ENCODE measurements at regions not wholly inside any gene's neighbourhood (a gene's known extent, or its start where the extent isn't known, plus 50 kb on each side); places are given as distances from the start of the nearest gene placed in this dataset.

DNA sequence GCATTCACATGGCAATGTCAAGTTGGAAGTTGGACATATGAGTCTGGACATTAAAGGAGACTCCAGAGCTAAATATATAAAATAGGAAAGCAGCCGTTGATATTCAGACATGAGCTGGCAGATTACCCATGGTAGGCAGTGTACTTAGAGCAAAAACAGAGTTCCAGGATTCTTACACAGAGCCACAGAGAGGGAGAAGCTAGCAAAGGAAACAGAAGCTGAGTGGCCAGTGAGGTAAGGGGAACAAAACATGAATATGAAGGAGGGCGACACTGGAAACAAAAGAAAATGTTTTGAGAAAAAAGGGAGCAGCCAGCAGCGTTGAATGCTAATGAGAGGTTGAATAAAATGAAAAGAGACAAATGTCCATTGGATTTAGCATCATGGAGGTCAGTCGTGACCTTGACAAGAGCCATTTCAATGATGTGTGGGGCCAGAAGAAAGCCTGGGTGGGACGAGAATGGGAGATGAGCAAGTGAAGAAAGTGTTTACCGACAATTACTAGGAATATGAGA lies 198.4 kb downstream of the POU4F1 start:
- no peak overlapping the region for H3K27ac ChIP-seq
- DNase-seq (ENCODE audit: low spot score) = no peak
- TF ChIP-seq, protein P1, sequence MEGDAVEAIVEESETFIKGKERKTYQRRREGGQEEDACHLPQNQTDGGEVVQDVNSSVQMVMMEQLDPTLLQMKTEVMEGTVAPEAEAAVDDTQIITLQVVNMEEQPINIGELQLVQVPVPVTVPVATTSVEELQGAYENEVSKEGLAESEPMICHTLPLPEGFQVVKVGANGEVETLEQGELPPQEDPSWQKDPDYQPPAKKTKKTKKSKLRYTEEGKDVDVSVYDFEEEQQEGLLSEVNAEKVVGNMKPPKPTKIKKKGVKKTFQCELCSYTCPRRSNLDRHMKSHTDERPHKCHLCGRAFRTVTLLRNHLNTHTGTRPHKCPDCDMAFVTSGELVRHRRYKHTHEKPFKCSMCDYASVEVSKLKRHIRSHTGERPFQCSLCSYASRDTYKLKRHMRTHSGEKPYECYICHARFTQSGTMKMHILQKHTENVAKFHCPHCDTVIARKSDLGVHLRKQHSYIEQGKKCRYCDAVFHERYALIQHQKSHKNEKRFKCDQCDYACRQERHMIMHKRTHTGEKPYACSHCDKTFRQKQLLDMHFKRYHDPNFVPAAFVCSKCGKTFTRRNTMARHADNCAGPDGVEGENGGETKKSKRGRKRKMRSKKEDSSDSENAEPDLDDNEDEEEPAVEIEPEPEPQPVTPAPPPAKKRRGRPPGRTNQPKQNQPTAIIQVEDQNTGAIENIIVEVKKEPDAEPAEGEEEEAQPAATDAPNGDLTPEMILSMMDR (IDR thresholded peaks at IDR 0.05) = no peak
- no peak overlapping the region for H3K4me3 ChIP-seq

DNA sequence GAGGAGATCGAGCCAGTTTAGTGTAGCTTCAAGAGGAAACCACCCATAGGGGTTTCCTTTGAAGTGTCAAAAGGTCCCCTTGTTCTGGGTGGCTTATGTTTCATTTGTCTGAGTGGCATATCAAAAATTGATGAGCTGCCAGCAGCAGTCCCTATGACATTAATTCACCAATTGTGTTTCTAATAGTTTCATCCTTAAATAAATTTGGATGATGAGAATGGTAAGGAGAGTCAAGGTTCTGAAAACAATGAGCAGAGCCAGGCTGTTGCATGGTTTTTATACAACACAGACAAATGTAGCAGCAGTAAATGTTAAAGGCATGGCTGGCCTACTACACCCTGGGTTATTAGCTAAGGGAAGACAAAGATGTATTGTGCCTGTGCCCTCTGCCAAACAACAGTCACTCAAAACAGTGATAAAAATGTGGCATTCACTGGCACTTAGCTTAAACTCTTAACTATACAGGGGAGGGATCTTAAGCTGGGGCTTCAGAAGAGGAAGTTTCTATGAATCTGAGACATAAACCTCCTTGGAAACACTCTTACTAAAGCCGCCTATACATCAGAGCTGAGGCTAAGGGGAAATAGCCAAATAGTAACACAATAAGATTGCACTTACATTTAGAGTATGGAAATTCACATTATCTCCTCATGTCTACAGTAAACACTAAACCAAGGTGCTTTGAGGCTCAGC lies 200.5 kb downstream of the POU4F1 start:
- Histone ChIP-seq H3K27ac (no peak overlapping the region), H3K4me3 (no peak overlapping the region)
- TF ChIP-seq, protein P1 (IDR thresholded peaks at IDR 0.05) = no peak
- DNase-seq (ENCODE audit: low spot score) = no peak

- H3K4me3 ChIP-seq = no peak overlapping the region
- TF ChIP-seq, protein P1 (IDR thresholded peaks at IDR 0.05) = no peak
- no peak overlapping the region for H3K27ac ChIP-seq
- no peak for DNase-seq (ENCODE audit: low spot score)
These were observed 201.3 kb downstream of the POU4F1 start for GRCh38 chr13:78401873-78402707.

DNA sequence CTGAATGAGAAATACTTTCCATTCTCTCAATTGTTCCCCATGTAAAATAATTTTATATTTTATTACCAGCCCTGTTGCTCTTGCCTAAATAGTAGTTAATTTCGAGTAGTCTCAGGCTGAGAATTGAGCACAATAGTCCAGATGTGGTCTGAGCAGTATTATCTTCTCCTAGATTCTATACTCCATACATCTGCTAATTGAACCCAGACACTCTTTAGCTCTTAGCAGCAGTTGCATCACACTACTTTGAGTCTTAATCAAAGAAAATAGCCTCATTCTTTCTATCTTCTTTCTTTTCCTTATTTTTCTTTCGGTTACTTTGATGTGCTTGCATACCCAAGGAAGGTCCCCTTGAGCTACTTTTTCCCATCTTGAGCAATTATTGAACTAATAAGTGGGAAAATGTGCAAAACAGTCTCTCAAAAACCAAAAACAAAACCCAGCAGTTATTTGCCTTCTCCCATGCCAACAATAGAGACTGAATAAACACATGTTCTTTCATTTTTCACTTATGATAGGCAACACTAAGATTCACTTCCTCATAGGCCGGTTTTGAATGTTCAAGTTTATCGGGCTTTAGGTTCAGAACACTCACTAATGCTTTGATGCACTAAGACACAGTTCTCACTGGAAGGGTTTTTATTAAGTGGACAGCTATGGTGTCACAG lies 204.5 kb downstream of the POU4F1 start:
- no peak for DNase-seq (ENCODE audit: low spot score)
- TF ChIP-seq, protein P1 (IDR thresholded peaks at IDR 0.05) = no peak
- Histone ChIP-seq H3K27ac (no peak overlapping the region), H3K4me3 (no peak overlapping the region)

- no peak for DNase-seq (ENCODE audit: low spot score)
- TF ChIP-seq, protein P1 (IDR thresholded peaks at IDR 0.05) = no peak
- H3K27ac ChIP-seq = no peak overlapping the region
These were observed 209.8 kb downstream of the POU4F1 start for GRCh38 chr13:78393286-78394142.

DNA sequence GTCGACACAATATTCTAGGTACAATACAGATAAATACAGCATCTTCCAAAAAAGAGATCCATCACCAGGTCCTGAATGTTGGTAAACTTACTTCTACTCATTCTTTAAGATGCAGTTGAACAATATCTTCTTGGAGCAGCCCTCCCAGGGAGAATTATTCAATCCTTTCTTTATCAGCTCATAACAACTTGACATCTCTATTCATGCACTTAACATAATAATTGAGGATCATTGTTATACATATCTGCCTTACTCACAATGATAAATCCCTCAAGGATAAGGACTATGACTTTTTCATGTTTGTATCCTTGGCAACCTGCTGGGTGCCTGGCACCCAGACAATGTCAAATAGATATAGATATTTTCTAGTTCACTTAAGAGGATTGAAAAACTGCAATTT lies 219.5 kb downstream of the POU4F1 start:
- TF ChIP-seq, protein P1 (IDR thresholded peaks at IDR 0.05) = no peak
- no peak overlapping the region for H3K27ac ChIP-seq
- H3K4me3 ChIP-seq = no peak overlapping the region
- DNase-seq (ENCODE audit: low spot score) = no peak

More at GRCh38 chr13:78393286-78394142, 209.8 kb downstream of the POU4F1 start:
- H3K4me3 ChIP-seq = no peak overlapping the region
